Tibial nerve (tissue), 3 donors: ENCODE measurements at regions not wholly inside any gene's neighbourhood (a gene's known extent, or its start where the extent isn't known, plus 50 kb on each side); places are given as distances from the start of the nearest gene placed in this dataset.
"Not testable (repeated sequence)": the region's sequence is repeated elsewhere in the genome, so short reads cannot be mapped to it uniquely, and the experiment has no call there.

Experiments used
- POLR2A ChIP-seq, 2 donors: fragments of 450-650 bp; IDR thresholded peaks; one replicate each; pipeline ENCODE4 v1.6.1; 2017; ENCODE audit warnings: antibody characterized with exemption in 2 of 2, mild to moderate bottlenecking in 2 of 2, moderate library complexity in 2 of 2
- TF ChIP-seq, protein P1 (sequence below), 5 experiments: fragments of 200-600 bp in 3 of 5; fragments of 450-650 bp in 2 of 5; sonication (generic) in 3 of 5; IDR thresholded peaks; one replicate each; pipeline ENCODE4 v1.5.1; 2016 to 2019; ENCODE audit warnings: antibody characterized with exemption in 5 of 5, mild to moderate bottlenecking in 3 of 5, moderate library complexity in 2 of 5

- not testable (repeated sequence) for TF ChIP-seq POLR2A (IDR thresholded peaks at IDR 0.05)
- TF ChIP-seq, protein P1, sequence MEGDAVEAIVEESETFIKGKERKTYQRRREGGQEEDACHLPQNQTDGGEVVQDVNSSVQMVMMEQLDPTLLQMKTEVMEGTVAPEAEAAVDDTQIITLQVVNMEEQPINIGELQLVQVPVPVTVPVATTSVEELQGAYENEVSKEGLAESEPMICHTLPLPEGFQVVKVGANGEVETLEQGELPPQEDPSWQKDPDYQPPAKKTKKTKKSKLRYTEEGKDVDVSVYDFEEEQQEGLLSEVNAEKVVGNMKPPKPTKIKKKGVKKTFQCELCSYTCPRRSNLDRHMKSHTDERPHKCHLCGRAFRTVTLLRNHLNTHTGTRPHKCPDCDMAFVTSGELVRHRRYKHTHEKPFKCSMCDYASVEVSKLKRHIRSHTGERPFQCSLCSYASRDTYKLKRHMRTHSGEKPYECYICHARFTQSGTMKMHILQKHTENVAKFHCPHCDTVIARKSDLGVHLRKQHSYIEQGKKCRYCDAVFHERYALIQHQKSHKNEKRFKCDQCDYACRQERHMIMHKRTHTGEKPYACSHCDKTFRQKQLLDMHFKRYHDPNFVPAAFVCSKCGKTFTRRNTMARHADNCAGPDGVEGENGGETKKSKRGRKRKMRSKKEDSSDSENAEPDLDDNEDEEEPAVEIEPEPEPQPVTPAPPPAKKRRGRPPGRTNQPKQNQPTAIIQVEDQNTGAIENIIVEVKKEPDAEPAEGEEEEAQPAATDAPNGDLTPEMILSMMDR (IDR thresholded peaks at IDR 0.05): not testable (repeated sequence)
Observed at GRCh38 chr15:99784800-99785199, 51.6 kb upstream of the LYSMD4 start.
